D721Med (cell line): ENCODE measurements at regions not wholly inside any gene's neighbourhood (a gene's known extent, or its start where the extent isn't known, plus 50 kb on each side); places are given as distances from the start of the nearest gene placed in this dataset.

Experiments used
- DNase-seq: peaks from one replicate; pipeline ENCODE4 v3.0.0; 2011; ENCODE audit warnings: low spot score; ENCODE audit not compliant: insufficient read length
- FAIRE-seq: peaks from 2 replicates; lab custom pipeline; 2011; peaks lifted over from hg19 to GRCh38; lab: Jason Lieb, UNC
- TF ChIP-seq, protein P1 (sequence below): IDR thresholded peaks from 2 replicates; pipeline ENCODE4 v1.5.1; 2012; ENCODE audit warnings: mild to moderate bottlenecking, control low read depth; ENCODE audit not compliant: insufficient read depth; ENCODE audit errors: missing control alignments

DNA sequence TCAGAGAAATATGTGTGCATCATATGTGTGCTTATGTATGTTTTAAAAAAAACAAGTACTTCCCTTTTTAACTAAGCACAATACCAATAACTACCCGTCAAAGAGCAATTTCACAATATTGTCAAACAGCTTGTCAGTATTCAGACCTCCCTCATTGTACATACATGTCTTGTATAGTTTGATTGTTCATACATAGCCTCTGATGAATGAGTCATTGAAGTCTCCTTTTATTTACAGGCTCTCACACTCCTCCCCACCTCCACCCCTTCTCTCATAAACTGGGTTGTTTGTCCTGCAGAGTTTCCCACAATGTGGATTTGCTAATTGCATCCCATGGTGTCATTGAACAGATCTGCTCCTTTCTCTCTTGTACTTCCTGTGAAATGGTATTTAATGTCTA, 132.8 kb upstream of the L3MBTL4 start:
- FAIRE-seq: no peak
- TF ChIP-seq, protein P1, sequence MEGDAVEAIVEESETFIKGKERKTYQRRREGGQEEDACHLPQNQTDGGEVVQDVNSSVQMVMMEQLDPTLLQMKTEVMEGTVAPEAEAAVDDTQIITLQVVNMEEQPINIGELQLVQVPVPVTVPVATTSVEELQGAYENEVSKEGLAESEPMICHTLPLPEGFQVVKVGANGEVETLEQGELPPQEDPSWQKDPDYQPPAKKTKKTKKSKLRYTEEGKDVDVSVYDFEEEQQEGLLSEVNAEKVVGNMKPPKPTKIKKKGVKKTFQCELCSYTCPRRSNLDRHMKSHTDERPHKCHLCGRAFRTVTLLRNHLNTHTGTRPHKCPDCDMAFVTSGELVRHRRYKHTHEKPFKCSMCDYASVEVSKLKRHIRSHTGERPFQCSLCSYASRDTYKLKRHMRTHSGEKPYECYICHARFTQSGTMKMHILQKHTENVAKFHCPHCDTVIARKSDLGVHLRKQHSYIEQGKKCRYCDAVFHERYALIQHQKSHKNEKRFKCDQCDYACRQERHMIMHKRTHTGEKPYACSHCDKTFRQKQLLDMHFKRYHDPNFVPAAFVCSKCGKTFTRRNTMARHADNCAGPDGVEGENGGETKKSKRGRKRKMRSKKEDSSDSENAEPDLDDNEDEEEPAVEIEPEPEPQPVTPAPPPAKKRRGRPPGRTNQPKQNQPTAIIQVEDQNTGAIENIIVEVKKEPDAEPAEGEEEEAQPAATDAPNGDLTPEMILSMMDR: no peak
- DNase-seq: no peak

DNA sequence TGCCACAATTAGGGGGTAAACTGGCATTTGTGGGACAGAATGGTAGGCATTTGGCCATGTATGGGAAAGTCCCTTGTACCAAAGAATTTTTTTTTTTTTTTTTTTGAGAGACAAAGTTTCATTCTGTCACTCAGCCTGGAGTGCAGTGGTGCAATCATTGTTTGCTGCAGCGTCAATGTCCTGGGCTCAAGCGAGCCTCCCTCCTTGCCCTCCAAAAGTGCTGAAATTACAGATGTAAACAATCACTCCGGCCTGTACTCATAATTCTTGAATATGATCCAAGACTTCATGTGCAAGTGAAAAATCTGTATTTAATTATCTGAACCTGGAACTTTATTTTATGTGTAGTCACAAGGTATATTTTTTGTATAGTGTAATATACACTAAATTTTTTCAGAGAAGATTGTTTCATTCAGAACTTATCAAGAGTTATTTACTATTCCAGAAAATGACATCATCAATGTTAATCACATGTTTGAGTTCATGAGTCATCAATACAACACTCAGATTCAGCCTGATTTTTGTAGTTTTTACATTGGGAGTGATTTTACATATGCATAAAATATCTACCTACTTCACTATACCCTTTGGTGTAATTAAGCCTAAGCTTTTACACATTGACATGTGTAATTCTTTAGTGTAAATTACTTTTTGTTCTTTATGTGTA, 138.7 kb upstream of the L3MBTL4 start:
- DNase-seq: no peak
- FAIRE-seq: no peak
- TF ChIP-seq, protein P1: no peak

DNA sequence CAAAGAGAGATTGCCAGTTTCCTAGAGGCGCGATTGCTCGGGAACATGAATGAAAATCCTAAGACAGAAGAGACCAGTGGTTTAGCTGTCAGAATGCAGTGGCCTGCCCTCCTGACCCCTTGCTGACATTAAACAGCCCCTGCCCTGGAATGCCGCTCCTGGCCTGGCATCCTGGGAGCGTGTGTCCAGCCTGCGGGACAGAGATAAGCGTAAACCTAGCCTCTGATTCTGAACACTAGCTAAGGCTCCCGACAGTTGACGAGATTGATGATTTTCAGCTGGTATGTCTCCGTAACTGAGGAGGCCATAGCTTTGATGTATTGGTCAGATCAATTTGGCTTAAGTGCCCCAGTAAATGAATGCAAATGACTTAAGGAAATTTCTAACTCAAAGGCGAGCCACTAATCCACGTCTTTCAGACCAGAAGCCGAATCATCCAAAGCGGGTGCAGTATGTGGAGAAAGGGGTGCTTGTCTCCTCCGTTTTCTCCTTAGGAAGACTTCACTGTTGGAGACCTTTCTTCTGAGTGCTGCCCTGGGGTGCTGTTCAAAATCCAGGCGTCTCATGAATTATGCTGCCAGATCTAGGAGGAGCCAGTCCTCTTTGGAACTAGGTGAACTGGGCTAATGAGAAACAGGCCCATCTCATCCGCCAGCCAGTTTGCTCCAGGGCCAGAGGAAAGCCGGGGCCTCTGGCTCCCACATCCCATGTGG, 142.5 kb upstream of the L3MBTL4 start:
- DNase-seq: no peak
- TF ChIP-seq, protein P1: no peak
- no peak for FAIRE-seq

DNA sequence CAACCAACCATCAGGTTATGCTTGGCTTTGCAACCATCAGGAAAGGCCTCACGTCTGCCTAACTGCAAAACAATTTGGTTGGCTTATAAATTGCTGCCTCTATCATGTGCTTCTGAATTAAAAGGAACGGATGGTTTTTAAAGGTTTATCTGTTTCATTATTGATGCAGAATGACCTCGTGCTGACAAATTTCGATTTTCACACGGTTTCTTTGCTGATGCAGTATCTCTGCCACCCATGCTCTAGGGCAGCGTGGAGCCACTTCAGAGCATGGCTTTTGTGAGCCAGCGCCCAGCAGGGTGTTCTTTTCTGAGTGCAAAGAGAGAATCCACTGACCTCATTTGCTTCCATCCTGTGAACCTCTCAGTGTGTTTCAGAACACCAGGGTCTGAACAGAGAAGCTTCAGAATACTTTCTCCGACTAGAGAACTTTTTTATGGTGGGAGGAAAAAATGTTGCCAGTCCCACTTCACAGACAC, 143.1 kb upstream of the L3MBTL4 start:
- DNase-seq (no peak), FAIRE-seq (peak; percentile 70)

DNA sequence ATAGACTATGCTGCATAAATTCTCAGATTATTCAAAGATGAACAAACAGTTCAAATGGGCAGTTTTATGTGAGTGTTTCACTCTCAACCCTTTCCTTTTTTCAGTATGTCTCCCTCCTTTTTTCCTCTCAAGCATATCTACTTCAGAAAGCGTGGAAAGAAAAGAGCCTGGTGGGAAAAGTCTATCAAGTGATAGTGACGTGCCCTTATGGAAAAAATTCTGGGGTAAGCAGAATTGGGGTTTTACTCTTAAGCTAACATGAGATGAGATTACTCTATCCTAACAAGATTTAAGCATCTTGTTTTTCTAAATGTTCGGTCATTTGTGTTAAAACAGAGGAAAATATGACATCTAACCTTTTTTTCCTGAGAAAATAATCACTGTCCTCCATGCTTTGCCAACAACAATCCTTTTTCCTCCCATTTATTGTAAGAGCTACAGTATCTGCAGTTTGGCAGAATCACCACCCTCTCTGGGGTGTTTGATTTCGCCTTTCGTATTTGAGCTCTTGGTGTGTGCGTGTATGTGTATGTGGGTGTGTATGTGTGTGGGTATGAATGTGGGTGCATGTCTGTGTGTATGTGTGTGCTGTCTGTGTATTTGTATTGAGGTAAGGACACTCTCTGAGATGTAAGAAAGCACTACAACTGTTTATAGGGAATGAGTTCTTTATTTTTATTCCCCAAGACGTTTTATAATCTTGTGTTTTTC, 143.9 kb upstream of the L3MBTL4 start:
- no peak for DNase-seq
- TF ChIP-seq, protein P1: no peak
- FAIRE-seq: peak; percentile 58

More for the DNA sequence above, 143.1 kb upstream of the L3MBTL4 start:
- TF ChIP-seq, protein P1: no peak

DNA sequence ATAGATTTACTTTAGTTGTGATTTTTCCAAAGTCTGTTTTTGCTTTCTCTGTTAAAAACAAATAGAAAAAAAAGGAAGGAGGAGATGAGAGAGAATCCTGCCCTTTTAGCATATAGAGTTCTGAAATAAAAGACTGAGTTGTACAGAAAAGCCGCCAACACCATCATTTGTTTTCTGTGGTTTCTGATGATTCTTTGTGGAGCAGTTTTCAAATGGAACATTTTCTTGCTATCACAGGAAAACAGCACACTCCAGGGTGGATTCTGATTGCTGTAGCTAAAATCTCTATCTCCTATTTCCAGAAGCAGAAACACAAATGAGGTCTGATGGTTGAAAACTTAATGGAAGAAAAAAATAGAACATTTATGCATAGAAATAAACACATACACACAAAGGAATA, 144.6 kb upstream of the L3MBTL4 start:
- TF ChIP-seq, protein P1: no peak

More for the DNA sequence above, 144.6 kb upstream of the L3MBTL4 start:
- peak; percentile 35 for FAIRE-seq
- no peak for DNase-seq
